CD14-positive monocyte (primary cell): ENCODE measurements at regions not wholly inside any gene's neighbourhood (a gene's known extent, or its start where the extent isn't known, plus 50 kb on each side); places are given as distances from the start of the nearest gene placed in this dataset.

Source experiments
- DNase-seq, 3 donors: peaks; one replicate each; pipeline ENCODE4 v3.0.0-alpha.2; 2011 to 2022
- H2AFZ ChIP-seq: 2 replicates; pipeline ENCODE4 v1.6.0; 2012; ENCODE audit warnings: mild to moderate bottlenecking, low read depth, low read length, inconsistent platforms; ENCODE audit not compliant: insufficient read depth, poor library complexity, severe bottlenecking
- H3K27ac ChIP-seq, 2 donors: 1 replicate in 1 of 2; 2 replicates in 1 of 2; pipeline ENCODE4 v1.5.1; 2012 to 2013; ENCODE audit warnings: low read length in 2 of 2, control low read depth in 1 of 2, inconsistent platforms in 1 of 2, low read depth in 1 of 2, mild to moderate bottlenecking in 1 of 2
- H3K27me3 ChIP-seq, 2 donors: one replicate each; pipeline versions ENCODE4 v1.6.0 to v1.6.1; 2011 to 2013; ENCODE audit warnings: low read length in 2 of 2; ENCODE audit not compliant: control insufficient read depth in 2 of 2, insufficient read depth in 2 of 2
- H3K36me3 ChIP-seq, 2 donors: replicated peaks in 1 of 2; 1 replicate in 1 of 2; 2 replicates in 1 of 2; pipeline versions ENCODE4 v1.5.1 to v1.6.1; 2012 to 2013; ENCODE audit warnings: low read length in 2 of 2, control low read depth in 1 of 2, inconsistent platforms in 1 of 2, mild to moderate bottlenecking in 1 of 2; ENCODE audit not compliant: insufficient read depth in 2 of 2, control insufficient read depth in 1 of 2
- H3K4me1 ChIP-seq, 2 donors: 1 replicate in 1 of 2; 2 replicates in 1 of 2; pipeline versions ENCODE4 v1.5.1 to v1.6.1; 2012 to 2013; ENCODE audit warnings: low read length in 2 of 2, control low read depth in 1 of 2, inconsistent platforms in 1 of 2, mild to moderate bottlenecking in 1 of 2, moderate library complexity in 1 of 2; ENCODE audit not compliant: insufficient read depth in 2 of 2, control insufficient read depth in 1 of 2
- H3K4me2 ChIP-seq: replicated peaks from 2 replicates; pipeline ENCODE3; 2012; ENCODE audit warnings: low read length, moderate library complexity, mild to moderate bottlenecking; ENCODE audit not compliant: poor library complexity, severe bottlenecking; ENCODE audit errors: extremely low read depth
- H3K4me3 ChIP-seq, 3 experiments: fragments of 200-600 bp in 1 of 3; sonication (generic) in 1 of 3; replicated peaks in 1 of 3; 1 replicate in 2 of 3; 2 replicates in 1 of 3; pipeline ENCODE4 v1.5.1; 2011 to 2013; ENCODE audit warnings: low read length in 3 of 3, mild to moderate bottlenecking in 3 of 3, control low read depth in 2 of 3, low read depth in 2 of 3, inconsistent platforms in 1 of 3, moderate library complexity in 1 of 3
- H3K79me2 ChIP-seq: 2 replicates; pipeline ENCODE4 v1.6.0; 2012; ENCODE audit warnings: mild to moderate bottlenecking, control low read depth, inconsistent platforms, low read length, moderate library complexity; ENCODE audit not compliant: insufficient read depth
- H3K9ac ChIP-seq: 2 replicates; pipeline ENCODE4 v1.6.0; 2017; ENCODE audit warnings: low read length, mild to moderate bottlenecking; ENCODE audit not compliant: insufficient read depth, poor library complexity, severe bottlenecking
- H3K9me3 ChIP-seq, 2 donors: replicated peaks in 1 of 2; 1 replicate in 1 of 2; 2 replicates in 1 of 2; pipeline versions ENCODE4 v1.5.1 to v1.6.1; 2012 to 2013; ENCODE audit warnings: low read length in 2 of 2, control low read depth in 1 of 2; ENCODE audit not compliant: control insufficient read depth in 1 of 2, insufficient read depth in 1 of 2
- H4K20me1 ChIP-seq: 2 replicates; pipeline ENCODE4 v1.6.0; 2012; ENCODE audit warnings: mild to moderate bottlenecking, low read length, control low read depth, moderate library complexity; ENCODE audit not compliant: insufficient read depth
- H3K27ac Mint-ChIP-seq, 7 donors: one replicate each; pipeline ENCODE4 v1.8.0; 2020; ENCODE audit warnings: mild to moderate bottlenecking in 7 of 7, mixed read lengths in 7 of 7, moderate library complexity in 6 of 7, inconsistent platforms in 2 of 7
- H3K27me3 Mint-ChIP-seq, 3 donors: one replicate each; pipeline ENCODE4 v1.8.0; 2021 to 2022; ENCODE audit warnings: low read depth in 3 of 3, mild to moderate bottlenecking in 3 of 3, mixed read lengths in 3 of 3, moderate library complexity in 3 of 3, inconsistent platforms in 1 of 3
- H3K36me3 Mint-ChIP-seq, 2 donors: one replicate each; pipeline ENCODE4 v1.8.0; 2020; ENCODE audit warnings: mixed read lengths in 2 of 2, inconsistent platforms in 1 of 2, mild to moderate bottlenecking in 1 of 2
- H3K4me1 Mint-ChIP-seq: one replicate; pipeline ENCODE4 v1.8.0; 2020; ENCODE audit warnings: mild to moderate bottlenecking, mixed read lengths
- H3K4me3 Mint-ChIP-seq, 2 donors: one replicate each; pipeline ENCODE4 v1.8.0; 2020; ENCODE audit warnings: mild to moderate bottlenecking in 2 of 2, mixed read lengths in 2 of 2, moderate library complexity in 1 of 2
- H3K9me3 Mint-ChIP-seq, 7 donors: one replicate each; pipeline ENCODE4 v1.8.0; 2020 to 2022; ENCODE audit warnings: mixed read lengths in 7 of 7, mild to moderate bottlenecking in 6 of 7, moderate library complexity in 6 of 7, inconsistent platforms in 2 of 7
- WGBS: methylation state at CpG from one replicate; pipeline ENCODE4 v1.1.5; 2013; ENCODE audit warnings: missing lambda C conversion rate; ENCODE audit not compliant: insufficient coverage; 5-methylcytosine and 5-hydroxymethylcytosine counted together
- intact Hi-C, 2 donors: fragments of 100-400 bp; cut with micrococcal nuclease; formaldehyde crosslinking; loops; one replicate each; pipeline versions ENCODE4 v1.15.0 to v1.15.1; 2023
- TF ChIP-seq, protein P1 (sequence below): fragments of 200-600 bp; IDR thresholded peaks from one replicate; pipeline ENCODE4 v1.8.0; 2022; ENCODE audit warnings: antibody characterized with exemption, mild to moderate bottlenecking

DNA sequence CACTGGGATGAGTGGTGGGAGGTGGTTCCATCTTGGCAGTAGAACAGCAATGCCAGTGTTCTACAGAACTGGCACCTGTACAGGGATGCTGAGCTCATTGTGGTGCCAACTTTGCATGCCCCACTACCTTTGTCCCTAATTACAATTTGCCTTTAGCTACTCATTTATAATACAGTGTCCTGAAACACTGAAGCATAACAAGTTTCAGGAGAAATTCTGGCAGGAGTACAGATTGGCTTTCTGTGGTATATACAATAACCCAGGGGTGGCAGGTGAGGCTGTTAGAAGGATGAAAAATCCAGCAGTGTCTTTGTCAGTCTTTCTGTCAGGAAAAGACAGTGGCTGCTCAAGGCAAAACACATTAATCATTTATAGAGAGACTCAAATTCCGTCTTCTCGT is 240.3 kb downstream of the FAM76B start:
- H3K27ac ChIP-seq, result no peak overlapping the region
- no peaks in the 10 kb centered on the region for H4K20me1 ChIP-seq
- WGBS, result 100% methylated on average over 2 of the region's 2 CpGs
- peaks cover 0 to 6% (median 2%) of the 10 kb centered on the region in 7 donors for H3K9me3 Mint-ChIP-seq
- no peak overlapping the region for H3K4me3 Mint-ChIP-seq
- H2AFZ ChIP-seq, result no peak overlapping the region
- no peak for DNase-seq
- no peaks in the 10 kb centered on the region for H3K4me1 Mint-ChIP-seq
- H3K4me2 ChIP-seq, result no peak overlapping the region
- H3K4me3 ChIP-seq, result no peak overlapping the region
- no peak overlapping the region for H3K9ac ChIP-seq
- no peaks in the 10 kb centered on the region for H3K27me3 ChIP-seq
- intact Hi-C loops, result no loop called here
- no peaks in the 10 kb centered on the region for H3K79me2 ChIP-seq
- H3K27me3 Mint-ChIP-seq, result peaks cover 0 to 1% (median 0%) of the 10 kb centered on the region in 3 donors
- H3K9me3 ChIP-seq, result no peaks in the 10 kb centered on the region
- no peaks in the 10 kb centered on the region for H3K36me3 ChIP-seq
- no peaks in the 10 kb centered on the region for H3K4me1 ChIP-seq
- H3K27ac Mint-ChIP-seq, result no peak overlapping the region
- TF ChIP-seq, protein P1, sequence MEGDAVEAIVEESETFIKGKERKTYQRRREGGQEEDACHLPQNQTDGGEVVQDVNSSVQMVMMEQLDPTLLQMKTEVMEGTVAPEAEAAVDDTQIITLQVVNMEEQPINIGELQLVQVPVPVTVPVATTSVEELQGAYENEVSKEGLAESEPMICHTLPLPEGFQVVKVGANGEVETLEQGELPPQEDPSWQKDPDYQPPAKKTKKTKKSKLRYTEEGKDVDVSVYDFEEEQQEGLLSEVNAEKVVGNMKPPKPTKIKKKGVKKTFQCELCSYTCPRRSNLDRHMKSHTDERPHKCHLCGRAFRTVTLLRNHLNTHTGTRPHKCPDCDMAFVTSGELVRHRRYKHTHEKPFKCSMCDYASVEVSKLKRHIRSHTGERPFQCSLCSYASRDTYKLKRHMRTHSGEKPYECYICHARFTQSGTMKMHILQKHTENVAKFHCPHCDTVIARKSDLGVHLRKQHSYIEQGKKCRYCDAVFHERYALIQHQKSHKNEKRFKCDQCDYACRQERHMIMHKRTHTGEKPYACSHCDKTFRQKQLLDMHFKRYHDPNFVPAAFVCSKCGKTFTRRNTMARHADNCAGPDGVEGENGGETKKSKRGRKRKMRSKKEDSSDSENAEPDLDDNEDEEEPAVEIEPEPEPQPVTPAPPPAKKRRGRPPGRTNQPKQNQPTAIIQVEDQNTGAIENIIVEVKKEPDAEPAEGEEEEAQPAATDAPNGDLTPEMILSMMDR, result no peak
- no peaks in the 10 kb centered on the region for H3K36me3 Mint-ChIP-seq

- intact Hi-C loops, result no loop called here
- no peaks in the 10 kb centered on the region for H3K79me2 ChIP-seq
- no peaks in the 10 kb centered on the region for H4K20me1 ChIP-seq
- no peak overlapping the region for H3K27ac ChIP-seq
- H3K4me1 Mint-ChIP-seq, result no peaks in the 10 kb centered on the region
- H3K36me3 ChIP-seq, result no peaks in the 10 kb centered on the region
- no peaks in the 10 kb centered on the region for H3K9me3 ChIP-seq
- peaks cover 0 to 6% (median 2%) of the 10 kb centered on the region in 7 donors for H3K9me3 Mint-ChIP-seq
- H3K9ac ChIP-seq, result no peak overlapping the region
- H3K27me3 ChIP-seq, result no peaks in the 10 kb centered on the region
- TF ChIP-seq, protein P1, result no peak
- H3K27me3 Mint-ChIP-seq, result peaks cover 0 to 1% (median 0%) of the 10 kb centered on the region in 3 donors
- no peak overlapping the region for H3K27ac Mint-ChIP-seq
- H2AFZ ChIP-seq, result no peak overlapping the region
- no peaks in the 10 kb centered on the region for H3K4me1 ChIP-seq
- no peak overlapping the region for H3K4me3 Mint-ChIP-seq
- no peak for DNase-seq
- H3K36me3 Mint-ChIP-seq, result no peaks in the 10 kb centered on the region
- no peak overlapping the region for H3K4me2 ChIP-seq
- H3K4me3 ChIP-seq, result no peak overlapping the region
Measured at GRCh38 chr11:95548416-95548815, 241.2 kb downstream of the FAM76B start.
